Endometrial microvascular endothelial cells (primary cell): ENCODE measurements at regions not wholly inside any gene's neighbourhood (a gene's known extent, or its start where the extent isn't known, plus 50 kb on each side); places are given as distances from the start of the nearest gene placed in this dataset.

Experiments used
- in situ Hi-C: cut with HindIII; loops from 2 replicates; pipeline ENCODE4 v1.10.0; 2017; ENCODE audit warnings: low sequenced_read_pairs, low pct_unique_long_range_greater_than_20kb; ENCODE audit errors: inconsistent ontology term

DNA sequence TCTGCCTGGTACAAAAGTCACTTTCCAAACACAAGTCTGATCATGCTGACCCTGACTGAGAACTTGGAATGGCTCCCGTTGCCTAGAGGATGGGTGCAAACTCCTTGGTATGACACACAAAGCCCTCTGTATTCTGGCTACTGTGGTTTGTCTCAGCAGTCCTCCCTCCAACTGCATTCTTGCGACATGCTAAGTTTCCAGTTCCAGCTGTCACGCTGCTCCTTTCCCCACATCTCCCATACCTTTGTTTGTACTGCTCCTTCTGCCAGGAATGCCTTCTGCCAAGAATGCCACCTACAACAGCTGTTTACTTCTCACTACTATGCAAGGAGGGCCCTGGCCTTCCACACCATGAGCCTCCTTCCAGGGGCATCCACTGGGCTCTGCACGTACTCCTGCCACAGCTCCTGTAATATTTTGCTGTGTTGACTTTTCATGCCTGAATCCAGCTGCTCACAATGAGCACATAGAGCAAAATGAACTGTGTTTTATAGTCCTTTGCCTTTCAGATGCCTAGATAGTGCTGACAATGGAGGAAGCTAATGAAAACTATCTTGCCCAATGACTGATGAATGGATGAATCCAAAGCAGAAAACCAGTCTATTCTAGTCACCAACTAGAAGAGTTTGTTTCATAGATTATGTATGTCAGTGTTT lies 543.7 kb downstream of the EFNB2 start:
- in situ Hi-C loops: no loop called here

DNA sequence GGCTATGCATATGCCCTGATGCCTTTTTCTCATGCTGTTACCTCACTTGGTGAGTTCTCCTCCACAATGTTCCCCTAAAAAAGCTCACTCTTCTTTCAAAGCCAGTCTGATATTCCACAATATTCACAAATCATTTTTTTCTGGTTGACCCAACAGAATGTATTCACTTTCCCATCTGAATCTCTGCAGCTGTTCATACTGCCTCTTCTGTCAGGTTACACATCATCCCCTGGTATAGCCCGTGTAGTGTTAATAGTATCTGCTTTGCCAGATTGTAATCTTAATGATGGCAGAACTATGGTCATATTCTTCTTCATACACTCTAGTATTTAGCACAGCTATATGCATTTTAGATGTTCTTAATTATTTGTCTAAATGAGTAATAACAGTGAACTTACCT lies 544.3 kb downstream of the EFNB2 start:
- in situ Hi-C loops: no loop called here

DNA sequence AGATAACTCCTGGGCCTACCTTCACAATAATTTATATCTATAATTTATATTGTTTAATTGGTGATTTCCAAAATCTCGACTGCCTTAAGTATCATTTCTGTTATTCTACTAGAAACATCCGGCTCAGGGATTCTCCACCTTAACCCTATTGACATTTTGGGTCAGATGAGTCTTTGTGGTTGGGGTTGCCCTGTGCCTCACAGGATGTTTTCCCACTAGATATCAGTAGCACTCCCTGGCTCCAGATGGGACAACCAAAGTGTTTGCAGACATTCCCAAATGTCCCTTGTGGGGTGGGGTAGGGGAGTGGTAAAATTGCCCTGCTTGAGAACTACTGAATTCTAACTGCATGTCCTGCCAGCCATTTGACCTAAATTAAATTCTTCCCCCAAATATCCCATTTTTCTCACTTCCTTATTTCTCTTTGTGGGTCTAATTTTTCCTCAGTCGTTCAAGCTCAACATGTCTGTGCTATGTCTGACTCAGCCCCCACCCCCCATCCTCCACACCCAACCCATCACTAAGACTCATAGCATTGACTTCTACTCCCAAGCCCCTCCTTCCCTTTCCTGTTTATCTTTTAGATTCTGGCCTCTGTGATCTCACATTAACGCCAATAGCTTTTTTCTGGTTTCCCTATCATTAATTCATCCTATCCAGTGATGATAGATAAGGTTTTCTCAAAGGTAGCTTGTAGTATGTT lies 545.1 kb downstream of the EFNB2 start:
- in situ Hi-C loops: no loop called here

DNA sequence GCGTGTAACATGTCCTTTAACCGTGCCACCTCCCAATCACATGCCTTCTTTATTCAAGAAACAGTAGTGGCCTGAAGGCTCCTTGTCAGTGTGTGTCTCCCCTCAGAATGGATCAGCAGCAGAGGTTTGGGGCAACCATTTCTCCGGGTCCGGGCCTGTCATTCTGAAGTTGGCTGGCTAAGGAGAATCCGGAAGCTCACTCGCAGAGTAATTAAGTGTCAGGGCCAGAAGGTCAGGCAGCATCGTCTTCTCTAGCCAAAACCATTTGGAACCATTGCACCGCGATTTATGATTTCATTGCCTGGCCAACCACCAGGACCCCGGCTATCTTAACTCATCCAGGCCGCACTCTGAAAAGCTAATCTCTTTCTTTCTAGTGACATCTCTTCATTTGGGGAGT lies 550.8 kb downstream of the EFNB2 start:
- in situ Hi-C loops: no loop called here

DNA sequence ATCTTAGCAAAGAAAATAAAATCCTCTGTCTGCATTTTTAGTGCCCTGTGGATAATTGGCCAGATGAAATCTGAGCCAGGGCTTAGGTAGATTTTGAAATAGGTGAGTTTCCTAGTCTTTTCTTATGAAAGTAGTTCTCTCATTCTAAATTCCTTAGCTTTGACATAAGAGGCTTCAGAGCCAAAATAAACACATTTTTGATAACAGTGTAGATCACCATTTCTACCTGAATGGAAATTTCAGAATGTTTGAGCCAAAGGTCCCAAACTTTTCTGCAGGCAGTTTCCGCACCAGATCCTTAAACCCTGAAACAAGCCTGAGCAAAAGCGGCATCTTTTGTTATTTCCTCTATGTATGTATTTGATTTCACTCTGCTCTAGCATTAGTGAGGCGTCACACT lies 551.2 kb downstream of the EFNB2 start:
- in situ Hi-C loops: no loop called here

DNA sequence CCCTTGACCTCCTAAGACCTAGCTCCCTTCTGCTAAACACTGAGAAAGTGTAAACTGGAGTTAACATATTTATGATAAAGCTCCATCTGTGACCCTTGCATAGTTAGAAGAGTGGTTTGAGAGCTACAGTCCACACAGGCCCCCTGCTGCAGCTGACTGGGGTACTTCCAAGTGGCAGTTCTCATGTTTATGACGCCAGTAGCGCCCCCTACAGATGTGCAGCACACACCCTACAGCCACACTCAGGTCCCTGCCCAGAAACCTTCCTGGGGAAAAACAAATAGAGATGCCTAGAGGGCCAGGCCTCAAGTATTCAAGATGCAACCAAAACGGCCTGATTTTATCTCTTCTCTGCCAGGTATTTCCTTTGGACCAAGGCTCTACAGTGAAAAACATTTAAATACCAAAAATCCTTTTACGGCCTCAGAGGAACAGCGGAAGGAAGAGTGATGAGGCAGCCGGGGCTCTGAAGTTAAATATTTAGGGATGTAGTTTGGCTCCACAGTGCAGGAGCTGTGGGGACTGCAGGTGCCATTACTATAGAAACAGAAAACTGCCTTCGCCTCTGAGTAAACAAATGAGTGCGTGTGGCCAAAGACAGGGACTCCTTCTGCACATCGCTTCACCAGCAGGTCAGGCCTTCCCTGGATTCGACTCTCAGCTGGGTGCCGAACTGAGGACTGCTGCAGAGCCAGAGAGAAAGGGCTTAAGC lies 553.1 kb downstream of the EFNB2 start:
- in situ Hi-C loops: no loop called here

DNA sequence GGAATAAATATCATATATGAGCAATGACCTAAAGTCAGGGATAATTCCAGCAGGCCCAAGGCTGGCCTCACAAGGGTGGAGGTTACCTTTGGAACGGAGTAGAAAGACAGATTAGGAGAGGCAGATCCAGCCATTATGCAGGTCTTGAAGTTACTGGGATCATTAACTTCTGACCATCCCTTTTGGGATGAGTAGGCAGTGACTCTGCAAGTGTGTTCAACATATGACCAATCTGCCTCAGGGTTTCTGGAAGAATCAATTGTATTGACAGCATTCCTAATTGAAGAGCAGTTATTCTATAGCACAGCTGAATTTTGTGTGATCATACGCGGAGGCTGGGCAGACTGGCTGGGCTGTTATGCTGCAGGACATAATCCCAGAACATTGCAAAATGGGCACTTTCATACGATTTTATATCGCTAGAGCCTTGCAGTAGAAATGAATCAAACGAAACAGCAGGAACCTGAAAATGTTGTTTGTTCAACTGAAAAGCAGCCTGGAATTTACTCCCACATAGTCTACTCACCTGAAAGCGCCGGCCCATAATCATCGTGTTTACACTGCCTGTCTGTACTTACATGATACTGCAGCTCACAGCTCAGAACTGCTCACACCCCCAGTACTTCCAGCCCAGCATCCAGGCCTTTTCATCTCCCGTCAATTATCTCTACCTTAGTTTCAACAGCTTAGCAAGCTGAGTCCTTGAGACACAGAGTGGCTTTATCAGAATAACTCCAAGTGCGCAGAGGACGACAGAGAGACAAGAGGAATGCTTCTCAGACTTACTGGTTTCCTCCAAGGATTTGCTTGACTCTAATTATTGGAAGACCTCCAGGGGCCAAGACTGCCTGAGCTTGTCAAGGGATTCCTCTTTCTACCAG lies 556.1 kb downstream of the EFNB2 start:
- in situ Hi-C loops: no loop called here

DNA sequence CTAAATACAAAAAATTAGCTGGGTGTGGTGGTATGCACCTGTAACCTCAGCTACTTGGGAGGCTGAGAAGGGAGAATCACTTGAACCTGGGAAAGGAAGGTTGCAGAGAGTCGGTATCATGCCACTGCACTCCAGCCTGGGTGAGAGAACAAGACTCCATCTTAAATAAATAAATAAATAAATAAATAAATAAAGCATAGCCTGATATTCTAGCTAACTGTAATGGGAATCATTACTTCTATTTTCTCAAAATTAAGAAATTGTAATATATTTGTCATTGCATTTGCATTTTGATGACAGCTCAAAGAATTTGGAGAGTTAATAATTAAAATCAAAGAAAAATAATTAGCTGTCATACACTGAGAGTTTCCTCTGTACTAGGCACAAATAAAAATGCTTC lies 561.1 kb downstream of the EFNB2 start:
- in situ Hi-C loops: no loop called here

DNA sequence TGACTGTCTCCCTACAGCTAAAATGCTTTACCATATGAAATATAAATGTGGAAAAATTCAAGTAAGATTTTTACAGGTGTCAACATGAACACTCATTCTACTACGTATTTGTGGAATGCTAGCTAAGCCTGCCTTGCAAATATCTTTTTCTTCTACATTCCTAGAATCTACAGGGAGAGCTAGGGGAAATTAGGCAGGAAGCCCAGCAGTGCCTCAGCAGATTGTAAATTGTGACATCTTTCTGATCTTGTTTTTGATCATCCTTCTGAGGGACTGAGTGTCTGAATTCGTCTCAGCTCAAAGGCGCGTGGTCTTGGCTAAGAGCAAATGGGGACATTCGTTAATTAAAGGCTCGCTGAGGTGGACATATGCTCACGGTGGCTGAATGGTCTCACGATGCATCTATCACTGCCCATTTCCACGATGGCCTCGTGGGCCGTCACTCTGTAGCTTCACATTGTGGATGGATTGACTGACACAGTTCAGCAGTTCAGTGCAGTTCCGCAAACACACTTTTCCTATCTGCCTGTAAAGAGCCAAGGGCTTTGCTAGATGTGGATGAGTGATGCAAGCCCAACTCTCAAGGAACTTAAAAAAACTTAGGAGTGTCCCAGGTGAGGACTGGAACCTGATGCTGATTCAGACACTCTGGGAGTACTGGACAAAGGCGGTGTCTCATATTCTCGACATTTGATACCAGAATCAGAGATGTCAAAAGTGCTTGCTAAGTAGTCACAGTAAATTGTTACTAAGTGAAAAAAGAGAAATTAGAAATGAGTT lies 562.5 kb downstream of the EFNB2 start:
- in situ Hi-C loops: no loop called here

DNA sequence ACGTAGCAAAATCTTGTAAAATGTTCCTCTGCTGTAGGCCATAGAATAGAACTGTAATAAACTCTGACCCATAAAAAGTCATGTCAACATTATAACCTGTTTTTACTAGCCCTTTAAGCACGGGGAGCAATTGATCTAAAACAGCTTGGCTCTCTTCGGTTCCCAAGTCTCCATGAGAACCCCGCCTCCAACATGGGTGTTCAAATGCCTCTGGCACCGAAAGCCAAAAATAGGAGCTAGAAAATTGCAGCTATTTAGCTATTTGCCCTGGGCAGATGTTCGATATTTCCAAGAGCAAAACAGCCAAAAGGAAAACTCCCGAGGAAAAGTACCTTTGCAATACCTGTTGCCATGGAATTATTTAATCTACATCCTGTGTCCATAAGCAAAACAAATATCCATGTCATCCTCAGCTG lies 563.1 kb downstream of the EFNB2 start:
- in situ Hi-C loops: no loop called here

DNA sequence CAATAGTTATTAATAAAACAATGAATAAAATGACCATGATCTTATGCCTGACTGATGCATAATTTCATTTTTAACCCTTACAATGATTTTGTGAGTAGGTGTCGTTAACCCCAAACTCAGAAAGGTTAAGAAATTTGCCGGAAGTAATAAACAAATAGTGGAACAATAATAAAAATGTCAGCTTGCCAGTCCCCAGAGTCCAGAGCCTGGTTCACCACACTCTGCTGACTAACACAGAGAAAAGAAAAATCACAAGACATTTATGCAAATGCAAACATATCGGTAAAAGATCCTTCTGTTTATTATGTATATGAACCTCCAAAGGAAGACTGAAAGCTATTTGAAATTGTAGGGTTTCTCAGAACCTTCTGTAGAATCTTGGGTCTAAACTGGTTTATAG lies 563.7 kb downstream of the EFNB2 start:
- in situ Hi-C loops: no loop called here

DNA sequence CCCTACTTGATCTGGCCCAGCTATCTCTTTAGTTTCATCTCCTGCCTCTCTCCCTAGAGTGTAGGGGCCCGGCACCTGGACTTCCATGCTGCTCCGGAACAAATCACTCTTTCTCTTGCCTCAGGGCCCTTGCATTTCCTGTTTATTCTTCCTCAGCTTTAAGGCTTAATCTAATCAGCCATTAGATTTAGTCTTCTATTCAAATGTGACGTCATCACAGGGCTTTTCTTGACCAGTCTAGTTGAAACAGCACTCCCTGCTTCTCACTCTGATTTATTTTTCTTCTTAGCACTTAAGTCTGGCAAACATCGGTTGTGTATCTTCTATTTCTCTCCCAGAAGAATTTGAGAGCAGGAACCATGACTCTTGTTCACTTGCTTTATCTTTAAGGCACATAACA lies 564.1 kb downstream of the EFNB2 start:
- in situ Hi-C loops: no loop called here

DNA sequence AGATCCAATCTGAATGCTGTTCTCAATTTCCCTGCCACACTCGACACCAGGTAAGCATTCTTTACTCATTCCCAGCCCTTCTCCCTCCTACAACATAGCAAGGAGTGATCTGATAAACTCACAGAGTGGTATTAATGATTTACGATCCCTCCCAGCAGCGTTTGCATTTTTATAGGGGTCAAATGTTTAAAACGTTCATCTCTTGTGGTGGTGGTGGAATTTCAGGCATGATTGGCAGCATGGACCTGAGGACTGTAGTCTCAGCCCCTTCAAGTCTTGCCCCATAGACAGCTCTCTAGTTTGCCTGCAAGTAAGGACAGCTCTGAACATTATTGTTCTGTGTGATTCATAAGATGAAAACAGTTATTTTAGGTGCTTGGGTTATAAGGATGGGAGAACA lies 565.7 kb downstream of the EFNB2 start:
- in situ Hi-C loops: no loop called here

DNA sequence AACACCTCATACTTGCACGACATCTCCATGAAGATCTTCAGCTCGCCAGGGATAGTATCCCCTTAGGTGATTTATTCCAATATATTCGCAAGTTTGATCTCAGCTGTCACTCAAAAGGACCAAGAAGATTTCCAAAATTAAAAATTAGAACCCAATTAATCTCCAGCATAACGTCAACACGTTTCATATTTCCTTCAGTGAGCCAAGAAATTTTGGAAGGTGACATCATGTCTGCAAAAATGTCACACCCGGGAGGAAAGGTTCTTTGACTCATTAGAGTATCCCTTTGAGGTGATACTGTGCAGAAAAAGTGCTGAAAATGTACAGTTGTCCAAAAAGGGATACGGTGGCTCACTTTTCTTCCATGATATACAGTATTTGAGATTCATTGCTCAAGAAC lies 569.6 kb downstream of the EFNB2 start:
- in situ Hi-C loops: no loop called here

DNA sequence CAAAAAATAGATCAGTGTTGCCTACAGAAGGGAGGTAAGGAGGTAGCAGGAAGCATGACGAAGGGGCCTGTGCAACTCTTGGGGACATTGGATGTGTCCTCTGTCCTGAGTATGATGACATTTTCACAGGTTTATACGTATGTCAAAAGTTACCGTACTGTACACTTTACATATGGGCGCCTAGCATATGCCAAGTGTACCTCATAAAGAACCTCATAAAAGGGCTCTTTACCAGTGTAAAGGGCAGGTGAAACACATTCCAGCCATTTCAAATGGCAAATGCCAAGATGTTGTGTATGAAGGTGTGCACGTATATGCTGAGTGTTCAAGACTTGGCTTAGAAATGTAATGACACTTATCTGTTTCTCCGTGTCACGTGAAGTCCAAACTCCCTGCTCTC lies 573.4 kb downstream of the EFNB2 start:
- in situ Hi-C loops: no loop called here

DNA sequence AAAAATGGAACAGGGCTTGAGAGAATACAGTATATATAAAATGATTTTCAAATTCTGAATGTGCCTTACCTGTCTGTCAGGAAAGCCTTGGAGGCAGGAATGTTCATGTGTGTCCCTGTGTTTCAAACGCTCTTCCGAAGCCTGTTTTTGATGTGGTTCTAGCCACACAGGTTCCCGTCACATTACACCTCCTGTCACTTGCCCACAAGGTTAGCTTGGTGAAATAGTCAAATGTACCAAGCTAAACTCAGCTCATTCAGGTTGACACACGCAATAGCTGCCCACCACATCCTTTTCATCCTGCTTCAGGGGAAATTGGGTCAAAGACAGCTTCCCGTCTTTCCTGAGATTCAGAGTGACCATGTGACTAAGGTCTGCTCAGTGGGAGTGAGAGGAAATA lies 574.0 kb downstream of the EFNB2 start:
- in situ Hi-C loops: no loop called here

DNA sequence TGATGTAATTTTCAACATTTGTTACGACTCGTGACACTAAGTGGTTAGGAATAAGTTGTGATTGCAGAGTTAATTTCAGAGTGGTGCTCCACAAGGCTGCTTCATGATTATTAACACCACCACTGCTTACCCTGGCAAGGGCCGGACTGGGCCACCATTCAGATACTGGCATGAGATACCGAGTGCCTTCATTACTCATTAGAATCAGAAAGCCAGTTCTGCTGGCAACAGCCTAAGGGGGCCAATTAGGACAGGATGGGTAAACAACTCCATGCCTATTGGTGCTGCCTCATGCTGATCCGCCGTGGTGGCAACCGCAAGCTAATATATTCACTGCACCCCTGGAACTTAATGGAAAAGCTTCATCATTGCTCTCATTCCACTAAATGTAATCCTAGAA lies 575.1 kb downstream of the EFNB2 start:
- in situ Hi-C loops: no loop called here

DNA sequence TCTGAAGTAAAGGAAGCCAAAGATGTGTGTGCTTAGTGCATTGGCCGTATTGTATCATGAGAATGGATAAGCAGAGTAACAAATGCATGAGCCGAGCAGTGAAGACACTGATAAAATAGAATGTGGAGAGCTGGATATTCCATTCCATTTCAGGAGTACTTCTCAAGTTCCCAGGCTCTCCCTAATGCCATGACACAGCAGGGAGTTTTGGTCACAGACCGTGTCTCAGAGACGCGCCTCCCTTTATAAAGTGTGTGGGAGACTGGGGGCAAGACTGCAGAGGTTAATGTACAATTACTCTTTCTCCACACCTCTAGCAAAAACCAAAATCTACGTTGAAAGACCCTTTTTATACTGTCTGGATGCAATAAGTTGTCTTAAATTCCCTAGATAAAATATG lies 575.6 kb downstream of the EFNB2 start:
- in situ Hi-C loops: no loop called here
